ENCODE measurements at regions not wholly inside any gene's neighbourhood (a gene's known extent, or its start where the extent isn't known, plus 50 kb on each side); places are given as distances from the start of the nearest gene placed in this dataset.

- TF ChIP-seq CTCF (IDR thresholded peaks at IDR 0.05; ENCODE audit: low read depth, low read length), result no peak
- DNase-seq (ENCODE audit: low read depth in 2 of 2), result no peak
Measured at GRCh38 chr12:34341362-34341733, 319.1 kb downstream of the ALG10 start.

GRCh38 chr12:34342048-34342447, 319.8 kb downstream of the ALG10 start:
- DNase-seq (ENCODE audit: low read depth in 2 of 2), result no peak

More at GRCh38 chr12:34341362-34341733, 319.1 kb downstream of the ALG10 start:
- H3K4me3 ChIP-seq (replicated peaks in 1 of 2; ENCODE audit: low read depth in 2 of 2, low read length in 2 of 2), result no peak overlapping the region

GRCh38 chr12:34343345-34343744, 321.0 kb downstream of the ALG10 start:
- TF ChIP-seq CTCF (IDR thresholded peaks at IDR 0.05; ENCODE audit: low read depth, low read length), result no peak
- DNase-seq (ENCODE audit: low read depth in 2 of 2), result no peak
- H3K4me3 ChIP-seq (replicated peaks in 1 of 2; ENCODE audit: low read depth in 2 of 2, low read length in 2 of 2), result no peak overlapping the region

More at GRCh38 chr12:34342048-34342447, 319.8 kb downstream of the ALG10 start:
- no peak overlapping the region for H3K4me3 ChIP-seq (replicated peaks in 1 of 2; ENCODE audit: low read depth in 2 of 2, low read length in 2 of 2)
- TF ChIP-seq CTCF (IDR thresholded peaks at IDR 0.05; ENCODE audit: low read depth, low read length), result no peak

GRCh38 chr12:34343766-34344165, 321.5 kb downstream of the ALG10 start:
- DNase-seq (ENCODE audit: low read depth in 2 of 2), result no peak
- no peak overlapping the region for H3K4me3 ChIP-seq (replicated peaks in 1 of 2; ENCODE audit: low read depth in 2 of 2, low read length in 2 of 2)
- no peak for TF ChIP-seq CTCF (IDR thresholded peaks at IDR 0.05; ENCODE audit: low read depth, low read length)

GRCh38 chr12:34344851-34345522, 322.7 kb downstream of the ALG10 start:
- no peak for DNase-seq (ENCODE audit: low read depth in 2 of 2)
- TF ChIP-seq CTCF (IDR thresholded peaks at IDR 0.05; ENCODE audit: low read depth, low read length), result no peak
- H3K4me3 ChIP-seq (replicated peaks in 1 of 2; ENCODE audit: low read depth in 2 of 2, low read length in 2 of 2), result no peak overlapping the region

GRCh38 chr12:34345801-34346200, 323.5 kb downstream of the ALG10 start:
- TF ChIP-seq CTCF (IDR thresholded peaks at IDR 0.05; ENCODE audit: low read depth, low read length), result no peak
- H3K4me3 ChIP-seq (replicated peaks in 1 of 2; ENCODE audit: low read depth in 2 of 2, low read length in 2 of 2), result no peak overlapping the region

More at GRCh38 chr12:34345801-34346200, 323.5 kb downstream of the ALG10 start:
- DNase-seq (ENCODE audit: low read depth in 2 of 2), result no peak

All from cardiac fibroblast (primary cell).